NCI-H2196 treated with DMSO at 0.1 percent for 48 hours (cell line): ENCODE measurements at regions not wholly inside any gene's neighbourhood (a gene's known extent, or its start where the extent isn't known, plus 50 kb on each side); places are given as distances from the start of the nearest gene placed in this dataset.

ENCODE experiments used
- DNase-seq: peaks from one replicate; lab custom pipeline; 2025; ENCODE audit not compliant: unreplicated experiment; lab: John Stamatoyannopoulos, UW

- no peak for DNase-seq
Observed at GRCh38 chr14:89498878-89499277, 81.8 kb upstream of the FOXN3 start.

- no peak for DNase-seq
Observed at GRCh38 chr14:89495718-89496117, 78.7 kb upstream of the FOXN3 start.

GRCh38 chr14:89493877-89494634, 77.0 kb upstream of the FOXN3 start:
- DNase-seq: no peak

- DNase-seq: no peak
Observed at GRCh38 chr14:89493406-89493805, 76.4 kb upstream of the FOXN3 start.

GRCh38 chr14:89491711-89492381, 74.8 kb upstream of the FOXN3 start:
- DNase-seq: no peak

GRCh38 chr14:89490466-89490865, 73.4 kb upstream of the FOXN3 start:
- DNase-seq: no peak

GRCh38 chr14:89489761-89490437, 72.9 kb upstream of the FOXN3 start:
- no peak for DNase-seq

GRCh38 chr14:89486961-89487360, 69.9 kb upstream of the FOXN3 start:
- no peak for DNase-seq

- no peak for DNase-seq
Observed at GRCh38 chr14:89486505-89486904, 69.5 kb upstream of the FOXN3 start.

- DNase-seq: no peak
Observed at GRCh38 chr14:89485264-89485663, 68.2 kb upstream of the FOXN3 start.

GRCh38 chr14:89484051-89484844, 67.2 kb upstream of the FOXN3 start:
- DNase-seq: no peak

GRCh38 chr14:89481196-89481595, 64.2 kb upstream of the FOXN3 start:
- no peak for DNase-seq

- DNase-seq: no peak
Observed at GRCh38 chr14:89480278-89480677, 63.2 kb upstream of the FOXN3 start.

- no peak for DNase-seq
Observed at GRCh38 chr14:89479802-89480201, 62.8 kb upstream of the FOXN3 start.

GRCh38 chr14:89477391-89477790, 60.4 kb upstream of the FOXN3 start:
- no peak for DNase-seq

- DNase-seq: no peak
Observed at GRCh38 chr14:89476354-89476896, 59.4 kb upstream of the FOXN3 start.

GRCh38 chr14:89474464-89474863, 57.4 kb upstream of the FOXN3 start:
- DNase-seq: no peak

GRCh38 chr14:89473989-89474388, 57.0 kb upstream of the FOXN3 start:
- no peak for DNase-seq

GRCh38 chr14:89473569-89473968, 56.5 kb upstream of the FOXN3 start:
- no peak for DNase-seq

- DNase-seq: no peak
Observed at GRCh38 chr14:89470401-89470800, 53.4 kb upstream of the FOXN3 start.
